Panc1 (cell line): ENCODE measurements at regions not wholly inside any gene's neighbourhood (a gene's known extent, or its start where the extent isn't known, plus 50 kb on each side); places are given as distances from the start of the nearest gene placed in this dataset.
"Not testable (repeated sequence)": the region's sequence is repeated elsewhere in the genome, so short reads cannot be mapped to it uniquely, and the experiment has no call there.

Experiments used
- ATAC-seq: fragments of 200-7000 bp; cut with Tn5 transposase; 2 replicates; pipeline ENCODE4 v1.9.1; 2020; ENCODE audit warnings: mild to moderate bottlenecking, moderate library complexity
- BruUV-seq: library from RNA; stranded (reverse); fragments of 400-500 nt; replicated peaks from 2 replicates; lab custom pipeline; 2021; lab: Mats Ljungman, UMichigan
- CTCF ChIA-PET: fragments of 300-600 bp; sonication (Branson Sonifier 250); formaldehyde crosslinking; loops from one replicate; lab custom pipeline; 2022; ENCODE audit warnings: antibody characterized with exemption; lab: Charles Lee
- POLR2A ChIA-PET: fragments of 300-600 bp; sonication (Branson Sonifier 250); formaldehyde crosslinking; loops from one replicate; lab custom pipeline; 2022; ENCODE audit warnings: antibody characterized with exemption; lab: Charles Lee
- DNase-seq: peaks from one replicate; pipeline ENCODE4 v3.0.0-alpha.2; 2010; ENCODE audit warnings: low read depth, low spot score
- H3K27ac ChIP-seq: 2 replicates; pipeline ENCODE4 v1.5.1; 2011; ENCODE audit warnings: mild to moderate bottlenecking, low read length, inconsistent platforms
- H3K27me3 ChIP-seq: fragments of 200-500 bp; sonication (Bioruptor generic); 2 replicates; pipeline ENCODE4 v1.6.0; 2014; ENCODE audit warnings: low read length, inconsistent platforms; ENCODE audit not compliant: control insufficient read depth, insufficient read depth
- H3K36me3 ChIP-seq: fragments of 200-500 bp; sonication (Bioruptor generic); 2 replicates; pipeline ENCODE4 v1.5.1; 2014; ENCODE audit warnings: inconsistent platforms, mild to moderate bottlenecking, low read length, moderate library complexity; ENCODE audit not compliant: control insufficient read depth, insufficient read depth
- H3K4me1 ChIP-seq: 2 replicates; pipeline ENCODE4 v1.5.1; 2011; ENCODE audit warnings: inconsistent platforms, mild to moderate bottlenecking, low read length, moderate library complexity; ENCODE audit not compliant: control insufficient read depth, insufficient read depth
- H3K4me3 ChIP-seq, 2 experiments: 2 replicates each; pipeline ENCODE4 v1.5.1; 2011 to 2012; ENCODE audit warnings: low read depth in 2 of 2, low read length in 2 of 2, mild to moderate bottlenecking in 2 of 2, inconsistent platforms in 1 of 2, moderate library complexity in 1 of 2
- H3K9me3 ChIP-seq: fragments of 200-500 bp; sonication (Bioruptor generic); 2 replicates; pipeline ENCODE4 v1.5.1; 2014; ENCODE audit warnings: low read depth, mild to moderate bottlenecking, inconsistent platforms, low read length, moderate library complexity; ENCODE audit not compliant: control insufficient read depth, insufficient read depth
- POLR2AphosphoS5 ChIP-seq: IDR thresholded peaks from 2 replicates; pipeline ENCODE4 v1.6.1; 2012; ENCODE audit warnings: mild to moderate bottlenecking, low read depth, low read length, moderate library complexity
- SIN3A ChIP-seq: IDR thresholded peaks from 2 replicates; pipeline ENCODE4 v1.6.1; 2012; ENCODE audit warnings: low read depth, mild to moderate bottlenecking, low read length, moderate library complexity, borderline replicate concordance; ENCODE audit not compliant: insufficient read depth
- TCF7L2 ChIP-seq: IDR thresholded peaks from 2 replicates; pipeline ENCODE4 v1.6.1; 2011; ENCODE audit warnings: mild to moderate bottlenecking, low read depth, low read length, inconsistent platforms
- in situ Hi-C: cut with HindIII; loops from 2 replicates; pipeline ENCODE4 v1.10.0; 2016; ENCODE audit warnings: low sequenced_read_pairs, low pct_unique_long_range_greater_than_20kb
- intact Hi-C: fragments of 100-400 bp; cut with micrococcal nuclease; formaldehyde crosslinking; loops from one replicate; pipeline ENCODE4 v1.10.0; 2022; ENCODE audit not compliant: unreplicated experiment
- TF ChIP-seq, protein P1 (sequence below): fragments of 450-650 bp; IDR thresholded peaks from 2 replicates; pipeline ENCODE4 v1.5.1; 2017; ENCODE audit warnings: mild to moderate bottlenecking
- TF ChIP-seq, protein P2 (sequence below), 2 experiments: IDR thresholded peaks; 2 replicates each; pipeline ENCODE4 v1.6.1; 2011 to 2012; ENCODE audit warnings: low read depth in 2 of 2, control low read depth in 1 of 2, low read length in 1 of 2, mild to moderate bottlenecking in 1 of 2, moderate library complexity in 1 of 2; ENCODE audit not compliant: insufficient read depth in 1 of 2

DNA sequence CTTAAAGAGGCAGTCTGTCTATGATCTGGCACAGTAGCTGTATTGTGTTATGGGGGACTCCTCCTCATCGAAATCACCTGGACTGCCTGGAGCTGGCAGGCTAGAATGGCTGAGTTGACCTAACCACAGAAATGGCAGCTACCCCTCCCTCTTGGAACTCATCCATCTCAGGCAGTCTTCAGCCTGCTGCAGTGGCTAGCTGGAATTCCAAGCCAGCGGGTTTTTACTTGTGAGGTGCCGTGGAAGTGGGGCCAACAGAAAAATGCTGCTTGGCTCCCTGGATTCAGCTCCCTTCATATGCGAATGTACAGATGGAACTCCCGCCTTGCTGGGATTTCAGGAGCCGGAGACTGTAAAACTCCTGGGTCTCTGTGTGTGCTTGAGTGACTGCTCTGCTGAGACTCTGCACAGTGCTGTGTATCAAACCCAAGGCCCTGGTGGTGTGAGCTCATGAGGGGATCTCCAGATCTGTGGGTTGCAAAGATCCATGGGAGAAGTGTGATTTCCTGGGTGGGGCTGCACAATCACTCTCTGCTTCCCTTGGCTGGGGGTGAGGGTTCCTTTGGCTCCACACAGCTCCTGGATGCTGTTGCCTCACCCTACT is 316.9 kb downstream of the CTH start:
- DNase-seq, result no peak
- CTCF ChIA-PET, result no interaction called here
- H3K27me3 ChIP-seq, result no peaks in the 10 kb centered on the region
- ATAC-seq, result no peak
- H3K27ac ChIP-seq, result no peak overlapping the region
- no peaks in the 10 kb centered on the region for H3K4me1 ChIP-seq
- peaks cover 3% of the 10 kb centered on the region; the same call in 1 of the 2 replicates for H3K9me3 ChIP-seq
- no peaks in the 10 kb centered on the region for H3K36me3 ChIP-seq
- TF ChIP-seq SIN3A (no peak), POLR2AphosphoS5 (no peak), TCF7L2 (no peak)
- TF ChIP-seq, protein P1, sequence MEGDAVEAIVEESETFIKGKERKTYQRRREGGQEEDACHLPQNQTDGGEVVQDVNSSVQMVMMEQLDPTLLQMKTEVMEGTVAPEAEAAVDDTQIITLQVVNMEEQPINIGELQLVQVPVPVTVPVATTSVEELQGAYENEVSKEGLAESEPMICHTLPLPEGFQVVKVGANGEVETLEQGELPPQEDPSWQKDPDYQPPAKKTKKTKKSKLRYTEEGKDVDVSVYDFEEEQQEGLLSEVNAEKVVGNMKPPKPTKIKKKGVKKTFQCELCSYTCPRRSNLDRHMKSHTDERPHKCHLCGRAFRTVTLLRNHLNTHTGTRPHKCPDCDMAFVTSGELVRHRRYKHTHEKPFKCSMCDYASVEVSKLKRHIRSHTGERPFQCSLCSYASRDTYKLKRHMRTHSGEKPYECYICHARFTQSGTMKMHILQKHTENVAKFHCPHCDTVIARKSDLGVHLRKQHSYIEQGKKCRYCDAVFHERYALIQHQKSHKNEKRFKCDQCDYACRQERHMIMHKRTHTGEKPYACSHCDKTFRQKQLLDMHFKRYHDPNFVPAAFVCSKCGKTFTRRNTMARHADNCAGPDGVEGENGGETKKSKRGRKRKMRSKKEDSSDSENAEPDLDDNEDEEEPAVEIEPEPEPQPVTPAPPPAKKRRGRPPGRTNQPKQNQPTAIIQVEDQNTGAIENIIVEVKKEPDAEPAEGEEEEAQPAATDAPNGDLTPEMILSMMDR, result no peak
- TF ChIP-seq, protein P2, sequence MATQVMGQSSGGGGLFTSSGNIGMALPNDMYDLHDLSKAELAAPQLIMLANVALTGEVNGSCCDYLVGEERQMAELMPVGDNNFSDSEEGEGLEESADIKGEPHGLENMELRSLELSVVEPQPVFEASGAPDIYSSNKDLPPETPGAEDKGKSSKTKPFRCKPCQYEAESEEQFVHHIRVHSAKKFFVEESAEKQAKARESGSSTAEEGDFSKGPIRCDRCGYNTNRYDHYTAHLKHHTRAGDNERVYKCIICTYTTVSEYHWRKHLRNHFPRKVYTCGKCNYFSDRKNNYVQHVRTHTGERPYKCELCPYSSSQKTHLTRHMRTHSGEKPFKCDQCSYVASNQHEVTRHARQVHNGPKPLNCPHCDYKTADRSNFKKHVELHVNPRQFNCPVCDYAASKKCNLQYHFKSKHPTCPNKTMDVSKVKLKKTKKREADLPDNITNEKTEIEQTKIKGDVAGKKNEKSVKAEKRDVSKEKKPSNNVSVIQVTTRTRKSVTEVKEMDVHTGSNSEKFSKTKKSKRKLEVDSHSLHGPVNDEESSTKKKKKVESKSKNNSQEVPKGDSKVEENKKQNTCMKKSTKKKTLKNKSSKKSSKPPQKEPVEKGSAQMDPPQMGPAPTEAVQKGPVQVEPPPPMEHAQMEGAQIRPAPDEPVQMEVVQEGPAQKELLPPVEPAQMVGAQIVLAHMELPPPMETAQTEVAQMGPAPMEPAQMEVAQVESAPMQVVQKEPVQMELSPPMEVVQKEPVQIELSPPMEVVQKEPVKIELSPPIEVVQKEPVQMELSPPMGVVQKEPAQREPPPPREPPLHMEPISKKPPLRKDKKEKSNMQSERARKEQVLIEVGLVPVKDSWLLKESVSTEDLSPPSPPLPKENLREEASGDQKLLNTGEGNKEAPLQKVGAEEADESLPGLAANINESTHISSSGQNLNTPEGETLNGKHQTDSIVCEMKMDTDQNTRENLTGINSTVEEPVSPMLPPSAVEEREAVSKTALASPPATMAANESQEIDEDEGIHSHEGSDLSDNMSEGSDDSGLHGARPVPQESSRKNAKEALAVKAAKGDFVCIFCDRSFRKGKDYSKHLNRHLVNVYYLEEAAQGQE (IDR thresholded peaks at IDR 0.05; ENCODE audit: insufficient read depth in 1 of 2, low read depth in 2 of 2, low read length in 1 of 2), result no peak
- no TSS peak for BruUV-seq
- intact Hi-C loops, result no loop called here
- POLR2A ChIA-PET, result no interaction called here
- in situ Hi-C loops, result no loop called here
- H3K4me3 ChIP-seq, result no peak overlapping the region

DNA sequence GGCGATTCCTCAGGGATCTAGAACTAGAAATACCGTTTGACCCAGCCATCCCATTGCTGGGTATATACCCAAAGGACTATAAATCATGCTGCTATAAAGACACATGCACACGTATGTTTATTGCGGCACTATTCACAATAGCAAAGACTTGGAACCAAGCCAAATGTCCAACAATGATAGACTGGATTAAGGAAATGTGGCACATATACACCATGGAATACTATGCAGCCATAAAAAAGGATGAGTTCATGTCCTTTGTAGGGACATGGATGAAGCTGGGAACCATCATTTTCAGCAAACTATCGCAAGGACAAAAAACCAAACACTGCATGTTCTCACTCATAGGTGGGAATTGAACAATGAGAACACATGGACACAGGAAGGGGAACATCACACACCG is 311.1 kb downstream of the PTGER3 start:
- H3K9me3 ChIP-seq, H3K27ac ChIP-seq, H3K27me3 ChIP-seq, intact Hi-C loops, H3K36me3 ChIP-seq, ATAC-seq, BruUV-seq, H3K4me3 ChIP-seq, H3K4me1 ChIP-seq, in situ Hi-C loops, DNase-seq, POLR2A ChIA-PET, CTCF ChIA-PET: not testable (repeated sequence)

DNA sequence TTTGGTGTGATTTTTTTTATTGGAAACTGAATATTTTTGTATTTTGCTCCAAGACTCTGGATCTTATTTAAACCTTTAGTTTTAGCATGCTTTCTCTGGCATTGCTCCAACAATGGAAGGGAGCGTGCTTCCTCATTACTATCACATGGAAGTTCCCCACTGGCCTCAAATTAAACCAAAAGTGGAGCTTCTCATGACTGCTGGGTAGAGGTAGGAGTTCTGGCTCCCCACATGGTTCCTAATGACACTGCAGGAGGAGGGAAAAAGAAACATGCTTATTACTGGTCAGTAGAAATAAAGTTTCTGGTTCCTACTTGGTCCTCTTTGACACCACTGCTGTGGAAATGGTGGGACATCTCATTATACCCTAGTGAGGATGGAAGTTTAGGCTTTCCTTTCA is 310.5 kb downstream of the PTGER3 start:
- H3K4me3 ChIP-seq, result no peak overlapping the region
- POLR2A ChIA-PET, result no interaction called here
- intact Hi-C loops, result no loop called here
- H3K4me1 ChIP-seq, result no peaks in the 10 kb centered on the region
- no peaks in the 10 kb centered on the region for H3K27me3 ChIP-seq
- no peaks in the 10 kb centered on the region for H3K36me3 ChIP-seq
- no peak for DNase-seq
- no peak for ATAC-seq
- peaks cover 3% of the 10 kb centered on the region; the same call in 1 of the 2 replicates for H3K9me3 ChIP-seq
- in situ Hi-C loops, result no loop called here
- BruUV-seq, result no TSS peak
- CTCF ChIA-PET, result no interaction called here
- H3K27ac ChIP-seq, result no peak overlapping the region
- TF ChIP-seq, protein P1, result no peak
- no peak for TF ChIP-seq POLR2AphosphoS5
- no peak for TF ChIP-seq SIN3A
- TF ChIP-seq, protein P2 (IDR thresholded peaks at IDR 0.05; ENCODE audit: insufficient read depth in 1 of 2, low read depth in 2 of 2, low read length in 1 of 2), result no peak
- TF ChIP-seq TCF7L2, result no peak
